GM04503 (cell line): ENCODE measurements at regions not wholly inside any gene's neighbourhood (a gene's known extent, or its start where the extent isn't known, plus 50 kb on each side); places are given as distances from the start of the nearest gene placed in this dataset.

ENCODE experiments used
- DNase-seq: peaks from one replicate; pipeline ENCODE4 v3.0.0-alpha.2; 2012; ENCODE audit warnings: low read depth

GRCh38 chr22:22395245-22395644, 113.3 kb downstream of the ZNF280B start:
- DNase-seq = no peak

GRCh38 chr22:22396741-22397291, 111.7 kb downstream of the ZNF280B start:
- no peak for DNase-seq

- peak; percentile 20 for DNase-seq
Observed at GRCh38 chr22:22397292-22397870, 111.2 kb downstream of the ZNF280B start.

- no peak for DNase-seq
Observed at GRCh38 chr22:22397875-22398524, 110.5 kb downstream of the ZNF280B start.

GRCh38 chr22:22398530-22399327, 109.8 kb downstream of the ZNF280B start:
- no peak for DNase-seq

GRCh38 chr22:22400099-22400498, 108.4 kb downstream of the ZNF280B start:
- DNase-seq = no peak

GRCh38 chr22:22400964-22401363, 107.6 kb downstream of the ZNF280B start:
- DNase-seq = no peak

GRCh38 chr22:22401381-22401780, 107.2 kb downstream of the ZNF280B start:
- DNase-seq = no peak

- DNase-seq = no peak
Observed at GRCh38 chr22:22403306-22403705, 105.2 kb downstream of the ZNF280B start.

- no peak for DNase-seq
Observed at GRCh38 chr22:22403771-22404170, 104.8 kb downstream of the ZNF280B start.

GRCh38 chr22:22404598-22405284, 103.8 kb downstream of the ZNF280B start:
- no peak for DNase-seq

- DNase-seq = no peak
Observed at GRCh38 chr22:22406445-22407027, 102.0 kb downstream of the ZNF280B start.

GRCh38 chr22:22407061-22407460, 101.5 kb downstream of the ZNF280B start:
- DNase-seq = no peak

GRCh38 chr22:22408269-22408668, 100.3 kb downstream of the ZNF280B start:
- no peak for DNase-seq

GRCh38 chr22:22408731-22409696, 99.5 kb downstream of the ZNF280B start:
- no peak for DNase-seq

- no peak for DNase-seq
Observed at GRCh38 chr22:22410121-22410520, 98.4 kb downstream of the ZNF280B start.

GRCh38 chr22:22410677-22411076, 97.9 kb downstream of the ZNF280B start:
- DNase-seq = no peak

- DNase-seq = no peak
Observed at GRCh38 chr22:22414266-22414665, 94.3 kb downstream of the ZNF280B start.

- no peak for DNase-seq
Observed at GRCh38 chr22:22417495-22418162, 90.9 kb downstream of the ZNF280B start.

GRCh38 chr22:22418163-22418549, 90.4 kb downstream of the ZNF280B start:
- no peak for DNase-seq
